HCT116 (cell line): ENCODE measurements at regions not wholly inside any gene's neighbourhood (a gene's known extent, or its start where the extent isn't known, plus 50 kb on each side); places are given as distances from the start of the nearest gene placed in this dataset.

Experiments
- ATAC-seq: fragments of 200-7000 bp; cut with Tn5 transposase; 2 replicates; pipeline ENCODE4 v1.9.1; 2020; ENCODE audit warnings: mild to moderate bottlenecking, moderate library complexity
- BruUV-seq: library from RNA; stranded (reverse); fragments of 400-500 nt; replicated peaks from 2 replicates; lab custom pipeline; 2021; lab: Mats Ljungman, UMichigan
- CTCF ChIA-PET: fragments of 300-600 bp; sonication (Branson Sonifier 250); formaldehyde crosslinking; loops from one replicate; lab custom pipeline; 2021; ENCODE audit warnings: antibody characterized with exemption; lab: Charles Lee
- POLR2A ChIA-PET: fragments of 300-600, 350-600 bp; sonication (Branson Sonifier 250); formaldehyde crosslinking; loops from one replicate; lab custom pipeline; 2021; ENCODE audit warnings: antibody characterized with exemption; lab: Charles Lee
- RAD21 ChIA-PET, 2 experiments: fragments of 300-600 bp; sonication (Branson Sonifier 250); formaldehyde crosslinking; loops; one replicate each; lab custom pipeline; 2023; ENCODE audit warnings: low total read pairs in 2 of 2; ENCODE audit not compliant: uncharacterized antibody in 2 of 2, unreplicated experiment in 2 of 2, low non-redundant PET in 1 of 2; lab: Charles Lee
- DNase-seq: peaks from one replicate; pipeline ENCODE4 v3.0.0-alpha.2; 2010; ENCODE audit warnings: low read depth, low spot score
- H2AFZ ChIP-seq: fragments of 200-600 bp; shearing (Covaris generic), sonication (generic); 2 replicates; pipeline ENCODE4 v1.6.1; 2017; ENCODE audit warnings: low read depth, mixed run types, mixed read lengths, antibody characterized with exemption, low read length; ENCODE audit not compliant: poor library complexity, severe bottlenecking
- H3K27ac ChIP-seq: 2 replicates; pipeline ENCODE4 v1.5.1; 2012; ENCODE audit warnings: low read depth, low read length
- H3K27me3 ChIP-seq: fragments of 200-600 bp; sonication (generic); 2 replicates; pipeline ENCODE4 v1.6.1; 2016; ENCODE audit warnings: mixed run types, low read length, mixed read lengths; ENCODE audit not compliant: insufficient read depth
- H3K36me3 ChIP-seq, 2 experiments: fragments of 200-500 bp in 1 of 2; fragments of 200-600 bp in 1 of 2; sonication (Bioruptor generic) in 1 of 2; sonication (generic) in 1 of 2; 2 replicates each; pipeline versions ENCODE4 v1.5.1 to v1.6.1; 2014 to 2016; ENCODE audit warnings: low read length in 2 of 2, inconsistent platforms in 1 of 2, mixed read lengths in 1 of 2, mixed run types in 1 of 2; ENCODE audit not compliant: insufficient read depth in 2 of 2, control insufficient read depth in 1 of 2
- H3K4me1 ChIP-seq, 2 experiments: fragments of 200-600 bp in 1 of 2; sonication (generic) in 1 of 2; 2 replicates each; pipeline versions ENCODE4 v1.5.1 to v1.6.1; 2012 to 2017; ENCODE audit warnings: low read length in 2 of 2, inconsistent platforms in 1 of 2, mild to moderate bottlenecking in 1 of 2, mixed read lengths in 1 of 2, mixed run types in 1 of 2, moderate library complexity in 1 of 2; ENCODE audit not compliant: insufficient read depth in 2 of 2, control insufficient read depth in 1 of 2
- H3K4me2 ChIP-seq: fragments of 200-600 bp; sonication (generic); 2 replicates; pipeline ENCODE4 v1.6.1; 2017; ENCODE audit warnings: mixed run types, low read length, mixed read lengths
- H3K4me3 ChIP-seq, 2 experiments: fragments of 200-600 bp in 1 of 2; sonication (generic) in 1 of 2; replicated peaks in 1 of 2; 2 replicates each; pipeline ENCODE4 v1.5.1; 2011 to 2016; ENCODE audit warnings: low read length in 2 of 2, control low read depth in 1 of 2, low read depth in 1 of 2, mild to moderate bottlenecking in 1 of 2, mixed read lengths in 1 of 2, mixed run types in 1 of 2
- H3K79me2 ChIP-seq: fragments of 200-600 bp; sonication (generic); 2 replicates; pipeline ENCODE4 v1.6.1; 2017; ENCODE audit warnings: mild to moderate bottlenecking, mixed run types, low read length, moderate library complexity, mixed read lengths; ENCODE audit not compliant: insufficient read depth
- H3K9ac ChIP-seq: fragments of 200-600 bp; sonication (generic); 2 replicates; pipeline ENCODE4 v1.6.1; 2016; ENCODE audit warnings: low read length, mixed read lengths
- H3K9me2 ChIP-seq: fragments of 200-600 bp; sonication (generic), shearing (Covaris generic); 2 replicates; pipeline ENCODE4 v1.6.1; 2017; ENCODE audit warnings: mixed run types, mild to moderate bottlenecking, moderate library complexity; ENCODE audit not compliant: insufficient read depth
- H3K9me3 ChIP-seq, 2 experiments: fragments of 200-500 bp in 1 of 2; fragments of 200-600 bp in 1 of 2; sonication (Bioruptor generic) in 1 of 2; sonication (generic) in 1 of 2; 2 replicates each; pipeline ENCODE4 v1.6.1; 2014 to 2017; ENCODE audit warnings: low read length in 2 of 2, mixed read lengths in 2 of 2, inconsistent platforms in 1 of 2, low read depth in 1 of 2, mild to moderate bottlenecking in 1 of 2, mixed run types in 1 of 2, moderate library complexity in 1 of 2; ENCODE audit not compliant: control insufficient read depth in 1 of 2, insufficient read depth in 1 of 2
- H4K20me1 ChIP-seq: fragments of 200-600 bp; sonication (generic), shearing (Covaris generic); 2 replicates; pipeline ENCODE4 v1.6.1; 2017; ENCODE audit warnings: mixed run types, mild to moderate bottlenecking, moderate library complexity; ENCODE audit not compliant: insufficient read depth
- CEBPB ChIP-seq: IDR thresholded peaks from 2 replicates; pipeline ENCODE4 v1.6.1; 2012; ENCODE audit warnings: low read depth
- CTCF ChIP-seq, 3 experiments: fragments of 200-600 bp in 1 of 3; sonication (generic) in 1 of 3; IDR thresholded peaks in 2 of 3; conservative IDR thresholded peaks in 1 of 3; 2 replicates each; pipeline ENCODE4 v1.5.1; 2012 to 2017; ENCODE audit warnings: low read depth in 2 of 3, low read length in 2 of 3, antibody characterized with exemption in 1 of 3, borderline replicate concordance in 1 of 3, control low read depth in 1 of 3, mild to moderate bottlenecking in 1 of 3, mixed read lengths in 1 of 3, mixed run types in 1 of 3, moderate library complexity in 1 of 3; ENCODE audit not compliant: insufficient read depth in 1 of 3
- EGR1 ChIP-seq: IDR thresholded peaks from 2 replicates; pipeline ENCODE4 v1.6.1; 2012; ENCODE audit warnings: low read depth
- ELF1 ChIP-seq: IDR thresholded peaks from 2 replicates; pipeline ENCODE4 v1.6.1; 2012; ENCODE audit warnings: low read depth, borderline replicate concordance
- EZH2phosphoT487 ChIP-seq: fragments of 200-600 bp; IDR thresholded peaks from 2 replicates; pipeline ENCODE4 v1.6.1; 2018; ENCODE audit warnings: antibody characterized with exemption, borderline replicate concordance
- JUND ChIP-seq: IDR thresholded peaks from 2 replicates; pipeline ENCODE4 v1.6.1; 2012
- MAX ChIP-seq: IDR thresholded peaks from 2 replicates; pipeline ENCODE4 v1.6.1; 2012
- RAD21 ChIP-seq: IDR thresholded peaks from 2 replicates; pipeline ENCODE4 v1.6.1; 2012; ENCODE audit warnings: low read depth, mild to moderate bottlenecking
- REST ChIP-seq: IDR thresholded peaks from 2 replicates; pipeline ENCODE4 v1.6.1; 2012; ENCODE audit warnings: low read depth
- SRF ChIP-seq: IDR thresholded peaks from 2 replicates; pipeline ENCODE4 v1.6.1; 2012; ENCODE audit warnings: low read depth
- intact Hi-C: fragments of 100-400 bp; cut with micrococcal nuclease; formaldehyde crosslinking; loops from 2 replicates; pipeline ENCODE4 v1.10.0; 2022

DNA sequence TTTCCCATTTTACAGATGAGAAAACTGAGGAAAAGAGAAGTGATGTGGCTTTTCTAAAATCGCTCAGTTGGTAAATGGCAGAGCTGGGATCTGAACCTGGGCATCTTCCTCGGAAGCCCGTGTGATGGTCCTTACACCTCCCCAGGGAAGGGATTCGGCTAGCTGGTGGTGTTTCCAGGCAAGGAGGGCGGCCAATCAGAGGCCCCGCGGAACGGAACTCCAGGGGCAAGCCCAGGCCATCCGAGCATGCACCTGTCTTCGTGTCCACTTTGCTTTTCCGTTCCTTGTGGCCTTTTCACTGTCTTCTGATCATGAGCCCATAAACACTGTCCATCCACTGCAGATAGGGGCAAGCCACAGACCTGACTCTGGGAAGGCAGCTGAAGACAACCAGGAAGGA is 114.8 kb upstream of the TMEM132D start:
- POLR2A ChIA-PET: no interaction called here
- TF ChIP-seq MAX: no peak

DNA sequence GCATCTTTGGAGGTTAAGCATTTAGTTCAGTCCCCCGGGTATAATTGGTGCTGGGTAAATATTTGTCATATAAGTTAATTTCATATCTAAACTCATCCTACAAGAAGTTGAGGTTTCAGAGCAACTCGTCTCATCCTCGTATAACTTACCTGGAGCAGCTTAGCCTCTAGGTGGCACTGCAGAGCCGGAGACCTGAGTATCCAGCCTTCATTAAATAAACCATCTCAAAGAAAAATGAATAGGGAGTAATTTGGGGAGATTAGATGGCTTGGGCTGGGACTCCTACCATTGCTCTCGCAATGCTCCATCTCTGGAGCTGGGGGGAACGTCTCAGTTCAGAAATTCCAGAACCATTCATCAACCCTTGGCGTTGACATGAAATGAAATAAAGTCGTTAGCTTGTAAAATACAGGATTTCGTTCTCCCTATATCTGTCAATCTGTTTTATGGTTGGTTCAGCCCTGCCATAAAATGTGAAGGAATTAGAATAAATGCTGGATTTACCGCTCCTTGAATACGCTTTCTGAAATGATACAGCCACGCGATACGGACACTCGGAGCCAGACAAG is 122.9 kb upstream of the TMEM132D start:
- Histone ChIP-seq H3K4me1 (no peaks in the 10 kb centered on the region), H3K9ac (no peak overlapping the region), H3K4me2 (no peak overlapping the region), H4K20me1 (no peaks in the 10 kb centered on the region), H3K27ac (no peak overlapping the region), H3K79me2 (no peaks in the 10 kb centered on the region), H3K9me2 (no peaks in the 10 kb centered on the region), H2AFZ (no peak overlapping the region), H3K9me3 (no peaks in the 10 kb centered on the region), H3K36me3 (no peaks in the 10 kb centered on the region), H3K27me3 (no peaks in the 10 kb centered on the region), H3K4me3 (no peak overlapping the region)
- TF ChIP-seq ELF1: no peak
- no peak for TF ChIP-seq EGR1
- no peak for TF ChIP-seq EZH2phosphoT487
- no peak for TF ChIP-seq JUND
- no peak for TF ChIP-seq REST
- no peak for TF ChIP-seq CEBPB
- TF ChIP-seq CTCF (IDR thresholded peaks at IDR 0.05 in 2 of 3, conservative IDR thresholded peaks at IDR 0.05 in 1 of 3; ENCODE audit: borderline replicate concordance in 1 of 3, insufficient read depth in 1 of 3, low read depth in 2 of 3, low read length in 2 of 3): peak in 2 of 3 experiments; percentile 56 to 58; a peak in 4 of 6 replicates
- peak; percentile 28; the same call in 1 of the 2 replicates for TF ChIP-seq RAD21
- TF ChIP-seq SRF: no peak
- POLR2A ChIA-PET: no interaction called here
- intact Hi-C loops: loop anchor here (1.0 to 5.0 kb wide), 2 partner anchors 311 to 722 kb away; partner anchors contain the start of gene PIWIL1
- RAD21 ChIA-PET: no interaction called here
- BruUV-seq: no TSS peak
- DNase-seq (no peak), ATAC-seq (no peak)
- CTCF ChIA-PET: no interaction called here

More for the DNA sequence above, 114.8 kb upstream of the TMEM132D start:
- no peaks in the 10 kb centered on the region for H3K27me3 ChIP-seq
- no peaks in the 10 kb centered on the region for H4K20me1 ChIP-seq
- BruUV-seq: no TSS peak
- ChIA-PET RAD21 (no interaction called here), CTCF (no interaction called here)
- no peak overlapping the region for H3K9ac ChIP-seq
- DNase-seq (no peak), ATAC-seq (no peak)
- H3K4me2 ChIP-seq: no peak overlapping the region
- H2AFZ ChIP-seq: no peak overlapping the region
- no peaks in the 10 kb centered on the region for H3K79me2 ChIP-seq
- H3K36me3 ChIP-seq: no peaks in the 10 kb centered on the region
- no peaks in the 10 kb centered on the region for H3K9me2 ChIP-seq
- no peak overlapping the region for H3K4me3 ChIP-seq
- no peaks in the 10 kb centered on the region for H3K4me1 ChIP-seq
- intact Hi-C loops: no loop called here
- H3K9me3 ChIP-seq: peaks cover 0 to 6% of the 10 kb centered on the region in 2 experiments; a peak in 2 of 4 replicates
- H3K27ac ChIP-seq: no peak overlapping the region
